SK-N-SH treated with all-trans-retinoic acid at 6 μM for 48 hours (cell line): ENCODE measurements at regions not wholly inside any gene's neighbourhood (a gene's known extent, or its start where the extent isn't known, plus 50 kb on each side); places are given as distances from the start of the nearest gene placed in this dataset.

ENCODE experiments used
- ATAC-seq: fragments of 200-7000 bp; cut with Tn5 transposase; 3 replicates; pipeline ENCODE4 v1.9.1; 2020; ENCODE audit warnings: mild to moderate bottlenecking, moderate library complexity
- ARNTL ChIP-seq: fragments of 450-650 bp; formaldehyde crosslinking; IDR thresholded peaks from 2 replicates; pipeline ENCODE4 v1.5.0; 2020; ENCODE audit warnings: low read depth, mild to moderate bottlenecking, moderate library complexity, borderline replicate concordance
- BACH2 ChIP-seq: fragments of 250-450 bp; sonication (Bioruptor Pico); IDR thresholded peaks from 2 replicates; pipeline ENCODE4 v1.9.0; 2021; ENCODE audit warnings: mild to moderate bottlenecking, borderline replicate concordance
- ESRRG ChIP-seq: fragments of 250-450 bp; sonication (Bioruptor Pico); IDR thresholded peaks from 2 replicates; pipeline ENCODE4 v1.6.1; 2021; ENCODE audit warnings: mild to moderate bottlenecking
- ISL1 ChIP-seq: fragments of 250-450 bp; sonication (Bioruptor Pico); IDR thresholded peaks from 2 replicates; pipeline ENCODE4 v2.1.2; 2022; ENCODE audit warnings: mild to moderate bottlenecking, moderate library complexity
- OSR1 ChIP-seq: fragments of 250-450 bp; sonication (Bioruptor Pico); IDR thresholded peaks from 2 replicates; pipeline ENCODE4 v1.8.0; 2022; ENCODE audit warnings: moderate library complexity, mild to moderate bottlenecking, inconsistent platforms
- PPARA ChIP-seq: fragments of 250-450 bp; sonication (Bioruptor Pico); IDR thresholded peaks from 2 replicates; pipeline ENCODE4 v1.5.0; 2020; ENCODE audit warnings: mild to moderate bottlenecking, borderline replicate concordance
- TCF4 ChIP-seq: fragments of 250-450 bp; sonication (Bioruptor Pico); IDR thresholded peaks from 2 replicates; pipeline ENCODE4 v1.8.0; 2021; ENCODE audit warnings: mild to moderate bottlenecking, moderate library complexity, borderline replicate concordance
- ZC3H10 ChIP-seq: fragments of 250-450 bp; sonication (Bioruptor Pico); IDR thresholded peaks from 2 replicates; pipeline ENCODE4 v1.5.1; 2021; ENCODE audit warnings: mild to moderate bottlenecking, moderate library complexity
- ZFP3 ChIP-seq: fragments of 250-450 bp; sonication (Bioruptor Pico); IDR thresholded peaks from 2 replicates; pipeline ENCODE4 v1.5.0; 2020; ENCODE audit warnings: mild to moderate bottlenecking, moderate library complexity
- ZFP30 ChIP-seq: fragments of 450-650 bp; formaldehyde crosslinking; IDR thresholded peaks from 2 replicates; pipeline ENCODE4 v1.5.0; 2022; ENCODE audit warnings: mild to moderate bottlenecking, moderate library complexity
- ZNF8 ChIP-seq: fragments of 450-650 bp; formaldehyde crosslinking; IDR thresholded peaks from 2 replicates; pipeline ENCODE4 v1.5.0; 2020; ENCODE audit warnings: mild to moderate bottlenecking, moderate library complexity
- TF ChIP-seq, protein P1 (sequence below): fragments of 250-450 bp; sonication (Bioruptor Pico); IDR thresholded peaks from 2 replicates; pipeline ENCODE4 v1.8.0; 2020; ENCODE audit warnings: mild to moderate bottlenecking, moderate library complexity, borderline replicate concordance
- TF ChIP-seq, protein P2 (sequence below): fragments of 250-450 bp; sonication (Bioruptor Pico); IDR thresholded peaks from 2 replicates; pipeline ENCODE4 v1.5.0; 2020; ENCODE audit warnings: mild to moderate bottlenecking, moderate library complexity
- TF ChIP-seq, protein P3 (sequence below): fragments of 250-450 bp; sonication (Bioruptor Pico); IDR thresholded peaks from 2 replicates; pipeline ENCODE4 v1.5.1; 2020; ENCODE audit warnings: low read depth, mild to moderate bottlenecking, moderate library complexity
- TF ChIP-seq, protein P4 (sequence below): fragments of 250-450 bp; sonication (Bioruptor Pico); IDR thresholded peaks from 2 replicates; pipeline ENCODE4 v1.5.1; 2021; ENCODE audit warnings: mild to moderate bottlenecking, moderate library complexity
- TF ChIP-seq, protein P5 (sequence below): fragments of 250-450 bp; sonication (Bioruptor Pico); IDR thresholded peaks from 2 replicates; pipeline ENCODE4 v1.8.0; 2021; ENCODE audit warnings: low read depth, mild to moderate bottlenecking, moderate library complexity, borderline replicate concordance

DNA sequence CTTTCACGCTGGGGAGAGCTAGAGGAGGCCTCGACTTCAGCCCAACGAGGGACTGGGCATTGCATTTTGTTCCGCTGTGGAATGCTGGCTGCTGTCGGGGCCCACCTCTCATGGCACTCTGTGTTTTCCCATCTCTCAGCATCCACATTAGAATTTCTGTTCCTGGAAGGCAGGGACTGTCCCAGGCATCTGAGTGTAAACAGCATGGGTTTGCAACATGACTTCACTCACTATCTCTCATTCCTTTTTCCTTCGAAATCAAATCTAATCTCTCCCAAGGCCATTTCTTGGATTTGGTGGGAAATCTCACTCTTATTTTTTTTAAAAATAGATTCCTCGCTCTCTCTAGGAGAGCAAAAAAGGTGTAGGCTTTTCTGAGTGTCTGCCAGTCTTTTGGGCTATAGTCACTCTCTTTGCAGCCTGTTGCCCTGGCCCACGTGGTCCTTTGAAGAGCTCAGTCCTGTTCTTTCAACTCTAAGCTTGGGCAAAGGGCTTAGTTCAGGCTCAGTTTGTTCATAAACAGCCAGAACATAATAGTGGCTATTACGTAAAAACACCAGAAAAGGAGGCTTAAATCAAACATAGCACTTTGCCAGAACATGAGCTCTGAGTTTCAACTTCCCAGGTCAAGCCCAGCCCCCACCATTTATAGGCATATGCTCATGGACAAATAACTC, 284.6 kb upstream of the ZFP64 start (continued):
- TF ChIP-seq TCF4 (CRISPR knock-in tag) (no peak), ESRRG (no peak), ZFP3 (CRISPR knock-in tag) (no peak)

DNA sequence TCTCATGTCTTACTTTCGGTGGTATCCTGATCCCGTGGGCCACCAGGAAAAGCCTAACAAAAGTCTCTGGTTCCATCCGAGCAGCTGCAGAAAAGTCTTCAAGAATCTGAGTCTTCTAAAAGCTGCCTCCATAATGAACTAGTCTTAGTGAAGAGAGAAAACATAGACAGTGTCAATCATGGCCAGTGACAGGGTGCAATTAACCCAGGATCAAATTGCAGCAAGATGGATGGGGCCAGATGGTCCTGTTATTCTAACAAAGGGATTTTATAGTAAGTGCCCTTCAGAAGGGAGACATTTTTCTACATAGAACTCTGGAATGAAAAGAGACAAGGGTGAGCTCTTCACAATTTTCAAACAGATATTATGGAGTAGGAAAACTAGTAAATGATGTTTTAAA, 281.6 kb upstream of the ZFP64 start:
- no peak for ATAC-seq
- TF ChIP-seq, protein P1, sequence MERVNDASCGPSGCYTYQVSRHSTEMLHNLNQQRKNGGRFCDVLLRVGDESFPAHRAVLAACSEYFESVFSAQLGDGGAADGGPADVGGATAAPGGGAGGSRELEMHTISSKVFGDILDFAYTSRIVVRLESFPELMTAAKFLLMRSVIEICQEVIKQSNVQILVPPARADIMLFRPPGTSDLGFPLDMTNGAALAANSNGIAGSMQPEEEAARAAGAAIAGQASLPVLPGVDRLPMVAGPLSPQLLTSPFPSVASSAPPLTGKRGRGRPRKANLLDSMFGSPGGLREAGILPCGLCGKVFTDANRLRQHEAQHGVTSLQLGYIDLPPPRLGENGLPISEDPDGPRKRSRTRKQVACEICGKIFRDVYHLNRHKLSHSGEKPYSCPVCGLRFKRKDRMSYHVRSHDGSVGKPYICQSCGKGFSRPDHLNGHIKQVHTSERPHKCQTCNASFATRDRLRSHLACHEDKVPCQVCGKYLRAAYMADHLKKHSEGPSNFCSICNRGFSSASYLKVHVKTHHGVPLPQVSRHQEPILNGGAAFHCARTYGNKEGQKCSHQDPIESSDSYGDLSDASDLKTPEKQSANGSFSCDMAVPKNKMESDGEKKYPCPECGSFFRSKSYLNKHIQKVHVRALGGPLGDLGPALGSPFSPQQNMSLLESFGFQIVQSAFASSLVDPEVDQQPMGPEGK, result no peak
- no peak for TF ChIP-seq ISL1 (CRISPR knock-in tag)
- no peak for TF ChIP-seq BACH2 (CRISPR knock-in tag)
- TF ChIP-seq, protein P2, sequence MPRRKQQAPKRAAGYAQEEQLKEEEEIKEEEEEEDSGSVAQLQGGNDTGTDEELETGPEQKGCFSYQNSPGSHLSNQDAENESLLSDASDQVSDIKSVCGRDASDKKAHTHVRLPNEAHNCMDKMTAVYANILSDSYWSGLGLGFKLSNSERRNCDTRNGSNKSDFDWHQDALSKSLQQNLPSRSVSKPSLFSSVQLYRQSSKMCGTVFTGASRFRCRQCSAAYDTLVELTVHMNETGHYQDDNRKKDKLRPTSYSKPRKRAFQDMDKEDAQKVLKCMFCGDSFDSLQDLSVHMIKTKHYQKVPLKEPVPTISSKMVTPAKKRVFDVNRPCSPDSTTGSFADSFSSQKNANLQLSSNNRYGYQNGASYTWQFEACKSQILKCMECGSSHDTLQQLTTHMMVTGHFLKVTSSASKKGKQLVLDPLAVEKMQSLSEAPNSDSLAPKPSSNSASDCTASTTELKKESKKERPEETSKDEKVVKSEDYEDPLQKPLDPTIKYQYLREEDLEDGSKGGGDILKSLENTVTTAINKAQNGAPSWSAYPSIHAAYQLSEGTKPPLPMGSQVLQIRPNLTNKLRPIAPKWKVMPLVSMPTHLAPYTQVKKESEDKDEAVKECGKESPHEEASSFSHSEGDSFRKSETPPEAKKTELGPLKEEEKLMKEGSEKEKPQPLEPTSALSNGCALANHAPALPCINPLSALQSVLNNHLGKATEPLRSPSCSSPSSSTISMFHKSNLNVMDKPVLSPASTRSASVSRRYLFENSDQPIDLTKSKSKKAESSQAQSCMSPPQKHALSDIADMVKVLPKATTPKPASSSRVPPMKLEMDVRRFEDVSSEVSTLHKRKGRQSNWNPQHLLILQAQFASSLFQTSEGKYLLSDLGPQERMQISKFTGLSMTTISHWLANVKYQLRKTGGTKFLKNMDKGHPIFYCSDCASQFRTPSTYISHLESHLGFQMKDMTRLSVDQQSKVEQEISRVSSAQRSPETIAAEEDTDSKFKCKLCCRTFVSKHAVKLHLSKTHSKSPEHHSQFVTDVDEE (CRISPR knock-in tag), result no peak
- TF ChIP-seq PPARA (CRISPR knock-in tag), result no peak

DNA sequence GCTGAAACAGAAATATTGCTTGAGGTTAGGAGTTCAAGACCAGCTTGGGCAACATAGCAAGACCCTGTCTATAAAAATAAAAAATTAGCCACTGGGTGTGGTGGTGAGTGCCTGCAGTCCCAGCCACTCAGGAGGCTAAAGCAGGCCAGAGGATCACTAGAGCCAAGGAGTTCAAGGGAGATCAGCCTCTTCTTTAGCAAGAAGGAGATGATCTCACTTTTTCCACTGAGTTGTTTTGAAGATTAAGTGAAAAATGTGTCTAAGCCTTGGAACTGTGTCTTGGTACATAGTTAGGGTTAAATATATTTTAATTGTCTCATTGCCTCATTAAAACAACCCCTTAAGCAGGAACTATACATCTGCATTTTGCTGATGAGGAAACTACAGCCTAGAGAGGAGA, 279.0 kb upstream of the ZFP64 start:
- no peak for ATAC-seq

More for the DNA sequence above, 279.0 kb upstream of the ZFP64 start:
- TF ChIP-seq ZC3H10 (CRISPR knock-in tag) (no peak), BACH2 (CRISPR knock-in tag) (no peak), ZNF8 (CRISPR knock-in tag) (no peak), OSR1 (CRISPR knock-in tag) (no peak), ZFP3 (CRISPR knock-in tag) (no peak), ARNTL (CRISPR knock-in tag) (no peak), ZFP30 (no peak)
- TF ChIP-seq, protein P3, sequence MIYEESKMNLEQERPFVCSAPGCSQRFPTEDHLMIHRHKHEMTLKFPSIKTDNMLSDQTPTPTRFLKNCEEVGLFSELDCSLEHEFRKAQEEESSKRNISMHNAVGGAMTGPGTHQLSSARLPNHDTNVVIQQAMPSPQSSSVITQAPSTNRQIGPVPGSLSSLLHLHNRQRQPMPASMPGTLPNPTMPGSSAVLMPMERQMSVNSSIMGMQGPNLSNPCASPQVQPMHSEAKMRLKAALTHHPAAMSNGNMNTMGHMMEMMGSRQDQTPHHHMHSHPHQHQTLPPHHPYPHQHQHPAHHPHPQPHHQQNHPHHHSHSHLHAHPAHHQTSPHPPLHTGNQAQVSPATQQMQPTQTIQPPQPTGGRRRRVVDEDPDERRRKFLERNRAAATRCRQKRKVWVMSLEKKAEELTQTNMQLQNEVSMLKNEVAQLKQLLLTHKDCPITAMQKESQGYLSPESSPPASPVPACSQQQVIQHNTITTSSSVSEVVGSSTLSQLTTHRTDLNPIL (CRISPR knock-in tag), result no peak
- TF ChIP-seq, protein P4, sequence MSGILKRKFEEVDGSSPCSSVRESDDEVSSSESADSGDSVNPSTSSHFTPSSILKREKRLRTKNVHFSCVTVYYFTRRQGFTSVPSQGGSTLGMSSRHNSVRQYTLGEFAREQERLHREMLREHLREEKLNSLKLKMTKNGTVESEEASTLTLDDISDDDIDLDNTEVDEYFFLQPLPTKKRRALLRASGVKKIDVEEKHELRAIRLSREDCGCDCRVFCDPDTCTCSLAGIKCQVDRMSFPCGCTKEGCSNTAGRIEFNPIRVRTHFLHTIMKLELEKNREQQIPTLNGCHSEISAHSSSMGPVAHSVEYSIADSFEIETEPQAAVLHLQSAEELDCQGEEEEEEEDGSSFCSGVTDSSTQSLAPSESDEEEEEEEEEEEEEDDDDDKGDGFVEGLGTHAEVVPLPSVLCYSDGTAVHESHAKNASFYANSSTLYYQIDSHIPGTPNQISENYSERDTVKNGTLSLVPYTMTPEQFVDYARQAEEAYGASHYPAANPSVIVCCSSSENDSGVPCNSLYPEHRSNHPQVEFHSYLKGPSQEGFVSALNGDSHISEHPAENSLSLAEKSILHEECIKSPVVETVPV (CRISPR knock-in tag), result no peak
- TF ChIP-seq, protein P1, result no peak
- TF ChIP-seq, protein P5, sequence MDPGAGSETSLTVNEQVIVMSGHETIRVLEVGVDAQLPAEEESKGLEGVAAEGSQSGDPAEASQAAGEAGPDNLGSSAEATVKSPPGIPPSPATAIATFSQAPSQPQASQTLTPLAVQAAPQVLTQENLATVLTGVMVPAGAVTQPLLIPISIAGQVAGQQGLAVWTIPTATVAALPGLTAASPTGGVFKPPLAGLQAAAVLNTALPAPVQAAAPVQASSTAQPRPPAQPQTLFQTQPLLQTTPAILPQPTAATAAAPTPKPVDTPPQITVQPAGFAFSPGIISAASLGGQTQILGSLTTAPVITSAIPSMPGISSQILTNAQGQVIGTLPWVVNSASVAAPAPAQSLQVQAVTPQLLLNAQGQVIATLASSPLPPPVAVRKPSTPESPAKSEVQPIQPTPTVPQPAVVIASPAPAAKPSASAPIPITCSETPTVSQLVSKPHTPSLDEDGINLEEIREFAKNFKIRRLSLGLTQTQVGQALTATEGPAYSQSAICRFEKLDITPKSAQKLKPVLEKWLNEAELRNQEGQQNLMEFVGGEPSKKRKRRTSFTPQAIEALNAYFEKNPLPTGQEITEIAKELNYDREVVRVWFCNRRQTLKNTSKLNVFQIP, result no peak
